Fibroblast of lung (primary cell): ENCODE measurements at regions not wholly inside any gene's neighbourhood (a gene's known extent, or its start where the extent isn't known, plus 50 kb on each side); places are given as distances from the start of the nearest gene placed in this dataset.

Experiments used
- DNase-seq, 2 donors: peaks; one replicate each; pipeline versions ENCODE4 v3.0.0 to v3.0.0-alpha.2; 2010; ENCODE audit warnings: low read depth in 2 of 2
- H2AFZ ChIP-seq: 2 replicates; pipeline ENCODE4 v1.5.1; 2012; ENCODE audit warnings: low read length, control low read depth, inconsistent platforms
- H3K27ac ChIP-seq: 2 replicates; pipeline ENCODE4 v1.5.1; 2011; ENCODE audit warnings: low read length, control low read depth; ENCODE audit not compliant: insufficient read depth
- H3K27me3 ChIP-seq: 2 replicates; pipeline ENCODE4 v1.5.1; 2011; ENCODE audit warnings: mild to moderate bottlenecking, low read length; ENCODE audit not compliant: control insufficient read depth, insufficient read depth
- H3K36me3 ChIP-seq: 2 replicates; pipeline ENCODE4 v1.5.1; 2011; ENCODE audit warnings: low read length; ENCODE audit not compliant: control insufficient read depth, insufficient read depth
- H3K4me1 ChIP-seq: 2 replicates; pipeline ENCODE4 v1.5.1; 2011; ENCODE audit warnings: low read length; ENCODE audit not compliant: control insufficient read depth, insufficient read depth; ENCODE audit errors: extremely low read depth
- H3K4me2 ChIP-seq: 2 replicates; pipeline ENCODE4 v1.5.1; 2011; ENCODE audit warnings: low read length, control low read depth; ENCODE audit not compliant: insufficient read depth; ENCODE audit errors: extremely low read depth
- H3K4me3 ChIP-seq, 4 experiments: fragments of 200-600 bp in 1 of 4; sonication (generic) in 1 of 4; replicated peaks in 1 of 4; 2 replicates each; pipeline ENCODE4 v1.5.1; 2011 to 2016; ENCODE audit warnings: low read length in 4 of 4, low read depth in 3 of 4, mild to moderate bottlenecking in 3 of 4, control low read depth in 2 of 4, inconsistent platforms in 1 of 4, mixed read lengths in 1 of 4; ENCODE audit not compliant: insufficient read depth in 1 of 4; ENCODE audit errors: control extremely low read depth in 1 of 4
- H3K79me2 ChIP-seq: 2 replicates; pipeline ENCODE4 v1.5.1; 2012; ENCODE audit warnings: mild to moderate bottlenecking, low read length, inconsistent platforms; ENCODE audit not compliant: control insufficient read depth, insufficient read depth
- H3K9ac ChIP-seq: 2 replicates; pipeline ENCODE4 v1.5.1; 2011; ENCODE audit warnings: mild to moderate bottlenecking, low read length, control low read depth; ENCODE audit not compliant: insufficient read depth
- H3K9me3 ChIP-seq: 2 replicates; pipeline ENCODE4 v1.5.1; 2012; ENCODE audit warnings: low read depth, low read length; ENCODE audit not compliant: control insufficient read depth, insufficient read depth
- H4K20me1 ChIP-seq: 2 replicates; pipeline ENCODE4 v1.5.1; 2011; ENCODE audit warnings: low read length; ENCODE audit not compliant: control insufficient read depth, insufficient read depth; ENCODE audit errors: extremely low read depth
- EZH2 ChIP-seq: IDR thresholded peaks from 2 replicates; pipeline ENCODE4 v1.5.1; 2012; ENCODE audit warnings: low read length, control low read depth, mild to moderate bottlenecking; ENCODE audit errors: missing control alignments
- TF ChIP-seq, protein P1 (sequence below), 2 donors: IDR thresholded peaks in 1 of 2; conservative IDR thresholded peaks in 1 of 2; 1 replicate in 1 of 2; 2 replicates in 1 of 2; pipeline ENCODE4 v1.5.1; 2011 to 2012; ENCODE audit warnings: low read length in 2 of 2, control low read depth in 1 of 2, inconsistent platforms in 1 of 2, low read depth in 1 of 2, mild to moderate bottlenecking in 1 of 2

DNA sequence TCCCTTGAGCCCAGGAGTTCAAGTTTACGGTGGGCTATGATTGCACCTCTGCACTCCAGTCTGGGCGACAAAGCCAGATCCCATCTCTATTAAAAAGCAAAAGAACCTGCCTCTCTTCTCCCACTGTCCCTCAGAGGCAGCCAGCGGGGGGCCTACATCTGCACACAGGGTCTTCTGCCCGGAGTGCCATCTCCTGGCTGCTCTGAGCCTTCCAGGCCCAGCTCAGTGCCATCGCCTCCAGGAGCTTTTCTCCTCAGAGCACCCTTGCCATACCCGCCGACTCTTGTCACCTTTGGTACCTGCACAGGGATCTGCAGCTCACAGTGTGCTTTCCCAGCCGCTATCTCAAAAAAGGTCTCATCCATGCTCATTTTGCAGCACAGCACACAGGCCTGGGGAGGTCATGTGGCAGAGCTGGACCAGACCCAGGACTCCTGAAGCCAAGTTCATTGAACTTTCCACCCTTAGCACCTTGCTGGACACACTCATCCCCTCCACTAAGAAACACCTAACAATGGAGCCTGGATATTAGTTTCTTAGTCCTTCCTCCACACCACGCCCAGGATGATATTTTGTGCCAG, 186.3 kb downstream of the HAUS1 start:
- Histone ChIP-seq H3K27ac (no peak overlapping the region), H3K27me3 (no peaks in the 10 kb centered on the region), H3K9me3 (no peaks in the 10 kb centered on the region), H3K4me1 (no peaks in the 10 kb centered on the region), H2AFZ (no peak overlapping the region), H3K4me2 (no peak overlapping the region), H4K20me1 (no peaks in the 10 kb centered on the region), H3K4me3 (no peak overlapping the region), H3K36me3 (no peaks in the 10 kb centered on the region), H3K79me2 (no peaks in the 10 kb centered on the region), H3K9ac (no peak overlapping the region)
- DNase-seq: no peak
- no peak for TF ChIP-seq EZH2
- TF ChIP-seq, protein P1, sequence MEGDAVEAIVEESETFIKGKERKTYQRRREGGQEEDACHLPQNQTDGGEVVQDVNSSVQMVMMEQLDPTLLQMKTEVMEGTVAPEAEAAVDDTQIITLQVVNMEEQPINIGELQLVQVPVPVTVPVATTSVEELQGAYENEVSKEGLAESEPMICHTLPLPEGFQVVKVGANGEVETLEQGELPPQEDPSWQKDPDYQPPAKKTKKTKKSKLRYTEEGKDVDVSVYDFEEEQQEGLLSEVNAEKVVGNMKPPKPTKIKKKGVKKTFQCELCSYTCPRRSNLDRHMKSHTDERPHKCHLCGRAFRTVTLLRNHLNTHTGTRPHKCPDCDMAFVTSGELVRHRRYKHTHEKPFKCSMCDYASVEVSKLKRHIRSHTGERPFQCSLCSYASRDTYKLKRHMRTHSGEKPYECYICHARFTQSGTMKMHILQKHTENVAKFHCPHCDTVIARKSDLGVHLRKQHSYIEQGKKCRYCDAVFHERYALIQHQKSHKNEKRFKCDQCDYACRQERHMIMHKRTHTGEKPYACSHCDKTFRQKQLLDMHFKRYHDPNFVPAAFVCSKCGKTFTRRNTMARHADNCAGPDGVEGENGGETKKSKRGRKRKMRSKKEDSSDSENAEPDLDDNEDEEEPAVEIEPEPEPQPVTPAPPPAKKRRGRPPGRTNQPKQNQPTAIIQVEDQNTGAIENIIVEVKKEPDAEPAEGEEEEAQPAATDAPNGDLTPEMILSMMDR (conservative IDR thresholded peaks at IDR 0.05 in 1 of 2, IDR thresholded peaks at IDR 0.05 in 1 of 2; ENCODE audit: low read depth in 1 of 2, low read length in 2 of 2): no peak

DNA sequence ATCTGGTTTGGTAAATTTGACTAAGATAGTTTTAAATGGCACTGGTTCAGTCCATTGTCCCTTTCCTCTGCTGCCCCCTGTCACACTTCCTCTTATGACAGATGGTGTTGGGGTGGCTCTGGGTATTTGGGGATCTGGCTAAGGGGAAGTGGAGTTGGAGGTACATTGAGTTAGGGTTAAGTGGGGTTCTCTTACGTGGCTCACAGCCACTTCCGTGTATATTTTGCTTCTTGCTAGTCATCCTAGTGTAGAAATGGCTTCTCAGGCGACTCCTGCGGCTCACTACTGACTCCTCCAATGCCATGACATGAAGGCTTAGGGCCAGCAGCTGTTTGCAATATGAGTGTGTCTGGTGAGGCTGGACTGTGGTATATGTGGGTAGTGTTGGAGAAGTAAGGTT, 187.0 kb downstream of the HAUS1 start:
- Histone ChIP-seq H3K27me3 (no peaks in the 10 kb centered on the region), H3K4me1 (no peaks in the 10 kb centered on the region), H3K9ac (no peak overlapping the region), H3K4me2 (no peak overlapping the region), H3K79me2 (no peaks in the 10 kb centered on the region), H3K27ac (no peak overlapping the region), H4K20me1 (no peaks in the 10 kb centered on the region), H3K36me3 (no peaks in the 10 kb centered on the region), H2AFZ (no peak overlapping the region), H3K9me3 (no peaks in the 10 kb centered on the region), H3K4me3 (no peak overlapping the region)
- TF ChIP-seq EZH2: no peak
- TF ChIP-seq, protein P1 (conservative IDR thresholded peaks at IDR 0.05 in 1 of 2, IDR thresholded peaks at IDR 0.05 in 1 of 2; ENCODE audit: low read depth in 1 of 2, low read length in 2 of 2): no peak
- no peak for DNase-seq

DNA sequence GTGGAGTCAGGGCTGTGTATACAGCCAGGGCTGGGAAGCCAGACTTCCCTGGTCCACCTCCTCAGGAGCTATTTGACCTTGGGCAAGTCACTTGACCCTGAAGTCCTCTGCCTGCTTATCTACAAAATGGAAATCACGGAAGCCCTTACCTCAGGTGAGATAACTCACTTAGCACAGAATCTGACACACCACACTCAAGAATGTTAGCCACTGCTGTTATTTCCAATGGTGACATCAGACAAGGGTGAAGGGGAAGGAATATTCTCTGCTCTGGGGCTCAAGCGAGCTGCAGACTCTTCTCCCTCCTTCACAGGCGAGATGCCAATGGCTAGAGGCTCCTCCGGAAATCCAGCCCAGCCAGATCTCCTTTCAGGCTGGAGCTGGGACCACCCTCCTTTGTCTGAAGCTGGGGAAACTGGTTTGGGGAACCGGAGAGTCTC, 189.6 kb downstream of the HAUS1 start:
- DNase-seq: peak; percentile 8 to 17

More for the DNA sequence above, 189.6 kb downstream of the HAUS1 start:
- Histone ChIP-seq H2AFZ (no peak overlapping the region), H4K20me1 (no peaks in the 10 kb centered on the region), H3K27me3 (no peaks in the 10 kb centered on the region), H3K36me3 (no peaks in the 10 kb centered on the region), H3K4me2 (no peak overlapping the region), H3K79me2 (no peaks in the 10 kb centered on the region), H3K4me1 (no peaks in the 10 kb centered on the region), H3K4me3 (no peak overlapping the region), H3K27ac (no peak overlapping the region), H3K9me3 (no peaks in the 10 kb centered on the region), H3K9ac (no peak overlapping the region)
- no peak for TF ChIP-seq EZH2
- TF ChIP-seq, protein P1 (conservative IDR thresholded peaks at IDR 0.05 in 1 of 2, IDR thresholded peaks at IDR 0.05 in 1 of 2; ENCODE audit: low read depth in 1 of 2, low read length in 2 of 2): no peak
